ENCODE measurements at regions not wholly inside any gene's neighbourhood (a gene's known extent, or its start where the extent isn't known, plus 50 kb on each side); places are given as distances from the start of the nearest gene placed in this dataset.

- TF ChIP-seq MAX (IDR thresholded peaks at IDR 0.05; ENCODE audit: low read depth, low read length) (no peak), MYC (IDR thresholded peaks at IDR 0.05; ENCODE audit: low read depth, low read length) (no peak), CTCF (IDR thresholded peaks at IDR 0.05; ENCODE audit: low read depth, low read length) (no peak), POLR2A (IDR thresholded peaks at IDR 0.05; ENCODE audit: extremely low read depth, insufficient read length) (no peak)
- DNase-seq (ENCODE audit: low read depth), result no peak
- no peak overlapping the region for H3K4me3 ChIP-seq (ENCODE audit: low read depth, low read length)
These were observed 148.0 kb upstream of the FOXF1 start for GRCh38 chr16:86362155-86362849.

- TF ChIP-seq MAX (IDR thresholded peaks at IDR 0.05; ENCODE audit: low read depth, low read length) (no peak), MYC (IDR thresholded peaks at IDR 0.05; ENCODE audit: low read depth, low read length) (no peak), POLR2A (IDR thresholded peaks at IDR 0.05; ENCODE audit: extremely low read depth, insufficient read length) (no peak), CTCF (IDR thresholded peaks at IDR 0.05; ENCODE audit: low read depth, low read length) (no peak)
- no peak for DNase-seq (ENCODE audit: low read depth)
These were observed 147.3 kb upstream of the FOXF1 start for GRCh38 chr16:86363057-86363490.

GRCh38 chr16:86363836-86364618, 146.3 kb upstream of the FOXF1 start:
- TF ChIP-seq MYC (IDR thresholded peaks at IDR 0.05; ENCODE audit: low read depth, low read length) (no peak), MAX (IDR thresholded peaks at IDR 0.05; ENCODE audit: low read depth, low read length) (no peak), CTCF (IDR thresholded peaks at IDR 0.05; ENCODE audit: low read depth, low read length) (no peak), POLR2A (IDR thresholded peaks at IDR 0.05; ENCODE audit: extremely low read depth, insufficient read length) (no peak)
- DNase-seq (ENCODE audit: low read depth), result no peak
- no peak overlapping the region for H3K4me3 ChIP-seq (ENCODE audit: low read depth, low read length)

More at GRCh38 chr16:86363057-86363490, 147.3 kb upstream of the FOXF1 start:
- H3K4me3 ChIP-seq (ENCODE audit: low read depth, low read length), result no peak overlapping the region

- H3K4me3 ChIP-seq (ENCODE audit: low read depth, low read length), result no peak overlapping the region
- no peak for DNase-seq (ENCODE audit: low read depth)
- no peak for TF ChIP-seq MAX (IDR thresholded peaks at IDR 0.05; ENCODE audit: low read depth, low read length)
- TF ChIP-seq CTCF (IDR thresholded peaks at IDR 0.05; ENCODE audit: low read depth, low read length), result no peak
- no peak for TF ChIP-seq POLR2A (IDR thresholded peaks at IDR 0.05; ENCODE audit: extremely low read depth, insufficient read length)
- no peak for TF ChIP-seq MYC (IDR thresholded peaks at IDR 0.05; ENCODE audit: low read depth, low read length)
These were observed 145.5 kb upstream of the FOXF1 start for GRCh38 chr16:86364653-86365380.

- H3K4me3 ChIP-seq (ENCODE audit: low read depth, low read length), result no peak overlapping the region
- DNase-seq (ENCODE audit: low read depth), result no peak
- TF ChIP-seq POLR2A (IDR thresholded peaks at IDR 0.05; ENCODE audit: extremely low read depth, insufficient read length) (no peak), MYC (IDR thresholded peaks at IDR 0.05; ENCODE audit: low read depth, low read length) (no peak), CTCF (IDR thresholded peaks at IDR 0.05; ENCODE audit: low read depth, low read length) (no peak), MAX (IDR thresholded peaks at IDR 0.05; ENCODE audit: low read depth, low read length) (no peak)
These were observed 144.6 kb upstream of the FOXF1 start for GRCh38 chr16:86365513-86366273.
